Effector memory CD8-positive, alpha-beta T cell (primary cell): ENCODE measurements at regions not wholly inside any gene's neighbourhood (a gene's known extent, or its start where the extent isn't known, plus 50 kb on each side); places are given as distances from the start of the nearest gene placed in this dataset.

Experiments
- ATAC-seq: fragments of 150-1000 bp; cut with Tn5 transposase; replicated peaks from 2 replicates; pipeline ENCODE4 v1.10.0; 2021; ENCODE audit warnings: mild to moderate bottlenecking, moderate library complexity
- DNase-seq, 3 experiments: peaks; one replicate each; pipeline ENCODE4 v3.0.0; 2021
- H3K27ac Mint-ChIP-seq, 2 donors: one replicate each; pipeline ENCODE4 v1.8.0; 2022; ENCODE audit warnings: mild to moderate bottlenecking in 2 of 2, mixed read lengths in 2 of 2, moderate library complexity in 2 of 2
- H3K27me3 Mint-ChIP-seq, 2 donors: one replicate each; pipeline ENCODE4 v1.8.0; 2022; ENCODE audit warnings: mixed read lengths in 2 of 2
- H3K36me3 Mint-ChIP-seq: one replicate; pipeline ENCODE4 v1.8.0; 2022; ENCODE audit warnings: mild to moderate bottlenecking, moderate library complexity, mixed read lengths; ENCODE audit not compliant: insufficient read depth
- H3K4me1 Mint-ChIP-seq, 2 donors: one replicate each; pipeline ENCODE4 v1.8.0; 2022; ENCODE audit warnings: low read depth in 2 of 2, mixed read lengths in 2 of 2
- H3K4me3 Mint-ChIP-seq, 2 donors: one replicate each; pipeline ENCODE4 v1.8.0; 2022; ENCODE audit warnings: mild to moderate bottlenecking in 2 of 2, mixed read lengths in 2 of 2, moderate library complexity in 2 of 2
- H3K9me3 Mint-ChIP-seq, 2 donors: one replicate each; pipeline ENCODE4 v1.8.0; 2022; ENCODE audit warnings: mixed read lengths in 2 of 2

DNA sequence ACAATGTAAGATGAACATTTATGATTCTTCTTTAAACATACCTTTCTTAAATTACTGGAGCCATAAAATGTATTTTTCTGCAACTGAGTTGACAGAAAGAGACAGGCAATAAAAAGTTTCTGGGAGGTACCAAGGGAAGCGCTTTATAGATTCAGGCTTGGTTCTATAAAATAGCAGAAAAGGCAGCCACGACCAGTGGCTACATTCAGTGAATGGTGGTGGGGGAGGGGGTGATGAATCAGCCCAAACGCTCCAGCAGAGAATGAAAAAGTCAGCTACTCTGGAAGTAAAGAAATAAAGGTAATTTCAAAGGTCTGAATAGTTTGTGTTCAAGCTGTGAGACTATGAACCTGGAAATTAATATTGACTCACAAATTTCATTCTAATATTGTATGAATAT is 456.1 kb downstream of the KCTD8 start:
- no peak for DNase-seq
- no peaks in the 10 kb centered on the region for H3K9me3 Mint-ChIP-seq
- H3K4me1 Mint-ChIP-seq: no peaks in the 10 kb centered on the region
- no peak for ATAC-seq
- no peaks in the 10 kb centered on the region for H3K36me3 Mint-ChIP-seq
- H3K4me3 Mint-ChIP-seq: no peak overlapping the region
- no peaks in the 10 kb centered on the region for H3K27me3 Mint-ChIP-seq
- no peak overlapping the region for H3K27ac Mint-ChIP-seq

DNA sequence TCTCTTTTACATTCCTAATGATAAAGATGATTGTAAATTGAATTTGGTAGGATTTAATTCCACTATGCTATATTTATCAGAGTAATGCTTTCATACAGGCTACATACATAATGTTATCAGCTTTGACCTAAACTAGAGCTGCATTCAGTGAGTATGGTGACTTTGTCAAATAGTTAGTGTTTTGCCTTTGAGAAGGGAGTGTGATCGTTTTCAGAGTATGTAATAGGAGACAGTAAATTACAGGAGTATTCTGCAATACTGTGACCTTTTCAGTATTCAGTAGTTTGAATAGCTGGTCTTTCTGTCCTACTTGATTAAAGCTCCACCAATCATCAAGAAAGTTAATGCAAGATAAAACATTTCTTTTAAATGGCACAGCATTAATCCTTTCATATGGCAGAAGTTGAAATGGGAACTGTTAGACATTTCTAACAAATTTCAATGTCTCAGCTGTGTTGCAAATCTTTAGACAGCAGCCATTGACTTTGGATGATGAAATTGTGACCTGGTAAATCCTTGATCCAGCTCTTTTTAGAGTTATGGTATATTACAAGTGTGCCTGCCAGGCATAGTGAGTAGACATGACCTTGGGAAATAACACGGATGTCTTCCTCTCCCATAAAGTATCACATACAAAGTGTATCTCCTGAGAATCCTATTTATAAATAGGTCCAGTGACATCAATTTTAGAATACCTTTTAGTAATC is 455.3 kb downstream of the KCTD8 start:
- no peaks in the 10 kb centered on the region for H3K36me3 Mint-ChIP-seq
- no peaks in the 10 kb centered on the region for H3K4me1 Mint-ChIP-seq
- no peaks in the 10 kb centered on the region for H3K9me3 Mint-ChIP-seq
- no peak overlapping the region for H3K4me3 Mint-ChIP-seq
- DNase-seq (no peak), ATAC-seq (no peak)
- no peaks in the 10 kb centered on the region for H3K27me3 Mint-ChIP-seq
- no peak overlapping the region for H3K27ac Mint-ChIP-seq

DNA sequence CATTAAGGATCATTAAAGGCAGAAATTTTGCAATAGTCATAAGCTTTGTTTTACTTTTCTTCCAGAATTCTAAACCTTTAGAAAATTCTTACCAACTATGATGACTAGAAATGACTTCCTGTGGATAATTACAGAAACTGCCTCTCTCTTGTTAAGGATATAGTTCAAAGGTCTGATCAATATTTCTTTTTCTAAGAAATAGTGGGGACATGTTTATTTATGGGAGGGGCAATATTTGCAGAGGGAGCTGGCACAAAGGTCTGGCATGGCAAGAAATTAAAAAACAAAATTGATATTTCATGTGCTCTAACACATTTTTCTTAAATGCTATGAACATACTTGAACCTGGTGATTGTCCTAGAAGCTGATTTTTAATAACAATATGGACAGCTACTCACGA is 448.9 kb downstream of the KCTD8 start:
- no peak overlapping the region for H3K4me3 Mint-ChIP-seq
- no peaks in the 10 kb centered on the region for H3K27me3 Mint-ChIP-seq
- DNase-seq (no peak), ATAC-seq (no peak)
- no peaks in the 10 kb centered on the region for H3K4me1 Mint-ChIP-seq
- no peaks in the 10 kb centered on the region for H3K36me3 Mint-ChIP-seq
- H3K9me3 Mint-ChIP-seq: no peaks in the 10 kb centered on the region
- H3K27ac Mint-ChIP-seq: no peak overlapping the region

DNA sequence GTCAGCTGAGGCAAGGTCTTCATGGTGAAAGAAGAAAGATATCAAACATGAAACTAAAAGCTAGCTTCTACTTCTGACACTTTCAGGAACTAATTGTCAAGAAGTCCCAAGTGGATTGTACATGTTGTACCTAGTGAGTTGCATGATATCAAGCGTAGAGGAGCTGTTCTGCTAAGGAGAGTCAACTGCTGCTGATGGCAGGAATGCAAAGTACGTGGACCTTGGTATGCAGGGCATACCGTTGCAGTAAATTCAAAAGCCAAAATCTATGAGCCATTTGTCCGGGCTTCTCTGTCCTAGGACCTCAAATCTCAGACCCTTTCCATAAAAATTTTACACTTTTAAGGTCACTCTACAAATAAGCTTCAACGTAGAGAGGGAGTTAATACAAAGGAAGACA is 446.2 kb downstream of the KCTD8 start:
- H3K27me3 Mint-ChIP-seq: no peaks in the 10 kb centered on the region
- no peak overlapping the region for H3K4me3 Mint-ChIP-seq
- ATAC-seq: no peak
- no peak overlapping the region for H3K27ac Mint-ChIP-seq
- no peak for DNase-seq
- H3K4me1 Mint-ChIP-seq: no peaks in the 10 kb centered on the region
- no peaks in the 10 kb centered on the region for H3K9me3 Mint-ChIP-seq
- H3K36me3 Mint-ChIP-seq: no peaks in the 10 kb centered on the region

DNA sequence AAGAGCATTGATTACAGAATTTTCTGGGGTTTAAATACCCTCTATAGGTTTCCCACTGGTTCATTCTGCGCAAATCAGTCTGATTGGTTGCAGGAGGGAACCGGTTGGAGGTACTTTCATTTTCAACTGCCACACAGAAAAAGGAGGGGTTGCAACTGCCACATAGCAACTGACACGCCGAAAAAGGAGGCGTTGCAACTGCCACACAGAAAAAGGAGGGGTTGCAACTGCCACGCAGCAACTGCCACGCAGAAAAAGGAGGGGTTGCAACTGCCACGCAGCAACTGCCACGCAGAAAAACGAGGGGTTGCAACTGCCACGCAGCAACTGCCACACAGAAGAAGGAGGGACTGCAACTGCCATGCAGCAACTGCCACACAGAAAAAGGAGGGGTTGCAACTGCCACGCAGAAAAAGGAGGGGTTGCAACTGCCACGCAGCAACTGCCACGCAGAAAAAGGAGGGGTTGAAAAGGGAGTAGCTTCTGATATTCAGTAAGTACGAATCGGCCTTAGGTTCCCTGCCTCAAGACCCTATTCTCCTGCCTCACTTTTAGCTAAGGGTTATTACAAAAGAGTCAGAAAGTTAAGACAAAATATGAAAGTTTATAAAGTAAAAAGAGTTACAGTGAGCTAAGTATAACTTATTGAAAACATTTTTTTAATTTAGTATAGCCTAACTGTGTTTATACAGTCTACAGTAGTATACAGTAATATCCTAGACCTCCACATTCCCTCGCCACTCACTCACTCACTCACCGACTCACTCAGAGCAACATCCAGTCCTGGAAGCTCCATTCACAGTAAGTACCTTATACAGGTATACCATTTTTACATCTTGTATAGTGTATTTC is 431.8 kb downstream of the KCTD8 start:
- peaks cover 0 to 21% of the 10 kb centered on the region in 2 donors for H3K9me3 Mint-ChIP-seq
- H3K4me3 Mint-ChIP-seq: no peak overlapping the region
- no peaks in the 10 kb centered on the region for H3K4me1 Mint-ChIP-seq
- DNase-seq (no peak), ATAC-seq (no peak)
- H3K36me3 Mint-ChIP-seq: no peaks in the 10 kb centered on the region
- no peak overlapping the region for H3K27ac Mint-ChIP-seq
- H3K27me3 Mint-ChIP-seq: no peaks in the 10 kb centered on the region

DNA sequence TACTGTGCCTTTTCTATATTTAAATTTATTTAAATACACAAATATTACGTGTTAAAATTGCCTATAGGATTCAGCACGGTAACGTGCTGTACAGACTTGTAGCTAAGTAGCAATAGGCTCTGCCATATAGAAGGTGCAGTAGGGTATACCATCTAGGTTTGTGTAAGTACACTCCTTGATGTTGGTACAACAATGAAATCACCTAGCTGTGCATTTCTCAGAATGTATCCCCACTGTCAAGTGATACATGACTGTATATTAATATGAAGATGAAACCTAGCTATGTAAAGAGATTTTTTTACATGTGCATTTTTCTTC is 431.2 kb downstream of the KCTD8 start:
- no peak for DNase-seq
- Mint-ChIP-seq H3K27me3 (no peaks in the 10 kb centered on the region), H3K27ac (no peak overlapping the region), H3K9me3 (peaks cover 0 to 21% of the 10 kb centered on the region in 2 donors), H3K4me1 (no peaks in the 10 kb centered on the region), H3K4me3 (no peak overlapping the region), H3K36me3 (no peaks in the 10 kb centered on the region)
- ATAC-seq: no peak

DNA sequence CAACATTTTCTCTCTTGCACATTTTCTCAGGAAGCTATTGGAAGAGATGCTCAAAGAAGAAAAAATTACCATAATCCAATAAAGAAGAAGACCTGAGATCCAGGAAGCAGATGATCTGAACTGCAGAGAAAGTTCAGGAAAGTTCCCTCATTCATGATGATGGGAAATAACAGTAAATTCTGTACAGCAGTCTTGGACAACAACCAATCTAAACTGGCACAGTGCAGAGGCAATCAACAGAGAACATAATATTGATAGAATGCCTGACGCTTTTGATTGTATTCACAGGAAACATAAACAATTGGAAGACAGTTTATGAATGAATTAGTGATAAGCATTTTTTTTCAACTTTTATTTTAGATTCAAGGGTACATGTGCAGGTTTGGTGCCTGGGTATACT is 428.9 kb downstream of the KCTD8 start:
- Mint-ChIP-seq H3K27me3 (no peaks in the 10 kb centered on the region), H3K4me3 (no peak overlapping the region), H3K27ac (no peak overlapping the region), H3K4me1 (no peaks in the 10 kb centered on the region), H3K36me3 (no peaks in the 10 kb centered on the region), H3K9me3 (peaks cover 4 to 12% of the 10 kb centered on the region in 2 donors)
- no peak for DNase-seq
- ATAC-seq: no peak

DNA sequence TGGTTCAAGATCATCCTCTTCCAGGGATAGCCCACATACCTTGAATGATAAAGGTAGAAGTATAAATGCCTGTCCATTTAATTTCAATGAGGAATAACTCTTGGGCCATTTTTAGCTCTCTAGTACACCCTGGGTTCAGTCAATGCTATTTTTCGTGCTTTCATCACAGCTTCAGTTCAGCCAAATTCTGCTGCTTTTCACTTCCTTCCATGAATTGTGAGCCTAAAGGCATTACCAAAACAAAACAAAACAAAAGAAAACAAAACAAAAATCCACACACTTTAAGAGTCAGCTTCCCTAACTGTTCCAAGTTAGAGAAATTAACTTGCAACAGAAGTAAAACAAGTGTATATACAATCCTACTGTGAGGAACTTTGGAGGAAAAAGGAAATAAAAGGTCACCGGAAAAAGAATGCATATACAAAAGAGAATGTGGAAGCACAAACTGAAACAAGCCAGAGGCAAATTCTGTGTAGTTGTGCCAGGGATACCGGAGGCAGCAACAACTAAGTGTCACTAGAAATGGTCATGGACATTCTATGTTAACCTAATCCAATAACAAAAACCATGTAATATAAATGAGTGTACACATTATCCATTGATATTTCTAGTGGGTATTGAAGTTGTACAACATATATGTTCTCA is 423.1 kb downstream of the KCTD8 start:
- peaks cover 13 to 23% of the 10 kb centered on the region in 2 donors for H3K9me3 Mint-ChIP-seq
- DNase-seq (no peak), ATAC-seq (no peak)
- no peaks in the 10 kb centered on the region for H3K4me1 Mint-ChIP-seq
- H3K27me3 Mint-ChIP-seq: no peaks in the 10 kb centered on the region
- no peak overlapping the region for H3K4me3 Mint-ChIP-seq
- H3K27ac Mint-ChIP-seq: no peak overlapping the region
- no peaks in the 10 kb centered on the region for H3K36me3 Mint-ChIP-seq

DNA sequence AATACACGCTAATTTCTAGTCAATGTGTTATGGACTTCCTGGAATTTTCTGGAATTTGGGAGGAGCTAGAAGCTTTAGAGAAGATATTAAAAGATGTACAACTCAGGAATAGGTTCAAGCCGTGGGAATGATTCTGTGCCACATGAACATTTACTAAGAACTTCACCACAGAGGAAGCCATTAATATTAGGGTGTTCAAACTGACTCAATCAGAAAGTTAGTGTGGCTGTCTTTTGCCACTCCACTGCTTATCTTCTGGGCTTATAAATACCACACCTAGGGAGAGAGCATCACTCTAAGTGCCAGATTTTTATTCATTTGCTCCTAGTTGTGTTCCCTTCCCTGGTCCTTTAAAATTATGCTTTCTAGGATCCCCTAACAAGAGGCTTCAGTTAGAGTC is 409.8 kb downstream of the KCTD8 start:
- DNase-seq (no peak), ATAC-seq (no peak)
- H3K9me3 Mint-ChIP-seq: peaks cover 6 to 26% of the 10 kb centered on the region in 2 donors
- no peaks in the 10 kb centered on the region for H3K36me3 Mint-ChIP-seq
- no peak overlapping the region for H3K4me3 Mint-ChIP-seq
- H3K4me1 Mint-ChIP-seq: no peaks in the 10 kb centered on the region
- no peaks in the 10 kb centered on the region for H3K27me3 Mint-ChIP-seq
- H3K27ac Mint-ChIP-seq: no peak overlapping the region

DNA sequence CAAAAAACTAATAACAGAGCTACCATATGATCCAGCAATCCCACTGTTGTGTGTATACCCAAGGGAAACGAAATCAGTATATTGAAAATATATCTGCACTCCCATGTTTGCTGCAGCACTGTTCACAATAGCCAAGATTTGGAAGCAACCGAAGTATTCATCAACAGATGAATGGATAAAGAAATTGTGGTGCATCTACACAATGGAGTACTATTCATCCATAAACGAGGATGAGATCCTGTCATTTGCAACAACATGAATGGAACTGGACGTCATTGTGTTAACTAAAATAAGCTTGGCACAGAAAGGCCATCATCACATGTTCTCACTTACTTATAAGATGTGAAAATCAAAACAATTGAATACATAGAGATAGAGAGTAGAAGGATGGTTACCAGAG is 402.1 kb downstream of the KCTD8 start:
- H3K4me3 Mint-ChIP-seq: no peak overlapping the region
- no peak for ATAC-seq
- H3K27me3 Mint-ChIP-seq: no peaks in the 10 kb centered on the region
- H3K9me3 Mint-ChIP-seq: peaks cover 5 to 17% of the 10 kb centered on the region in 2 donors
- DNase-seq: no peak
- no peaks in the 10 kb centered on the region for H3K4me1 Mint-ChIP-seq
- no peak overlapping the region for H3K27ac Mint-ChIP-seq
- H3K36me3 Mint-ChIP-seq: no peaks in the 10 kb centered on the region

DNA sequence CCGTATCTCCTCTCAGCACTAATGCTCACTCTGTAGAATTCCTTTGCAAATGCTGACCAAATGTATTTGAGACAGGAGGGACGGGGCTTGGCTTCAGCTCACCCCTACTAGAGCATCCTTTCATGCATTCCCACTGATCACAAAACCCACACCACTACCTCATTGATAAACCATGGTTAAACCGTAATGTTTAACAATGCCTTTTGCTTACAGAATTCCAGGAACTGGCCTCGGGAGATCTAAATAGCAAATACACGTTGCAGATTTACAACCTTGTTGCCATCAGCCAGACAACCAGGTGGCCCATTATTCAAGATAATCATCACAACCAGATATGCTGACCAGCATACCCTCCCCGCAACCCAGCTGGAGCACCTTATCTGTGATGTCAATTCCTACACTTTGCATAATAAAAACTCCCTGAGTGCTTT is 391.9 kb downstream of the KCTD8 start:
- no peaks in the 10 kb centered on the region for H3K36me3 Mint-ChIP-seq
- no peak for DNase-seq
- H3K9me3 Mint-ChIP-seq: peaks cover 6 to 24% of the 10 kb centered on the region in 2 donors
- H3K4me1 Mint-ChIP-seq: no peaks in the 10 kb centered on the region
- ATAC-seq: no peak
- H3K27me3 Mint-ChIP-seq: no peaks in the 10 kb centered on the region
- no peak overlapping the region for H3K27ac Mint-ChIP-seq
- no peak overlapping the region for H3K4me3 Mint-ChIP-seq

DNA sequence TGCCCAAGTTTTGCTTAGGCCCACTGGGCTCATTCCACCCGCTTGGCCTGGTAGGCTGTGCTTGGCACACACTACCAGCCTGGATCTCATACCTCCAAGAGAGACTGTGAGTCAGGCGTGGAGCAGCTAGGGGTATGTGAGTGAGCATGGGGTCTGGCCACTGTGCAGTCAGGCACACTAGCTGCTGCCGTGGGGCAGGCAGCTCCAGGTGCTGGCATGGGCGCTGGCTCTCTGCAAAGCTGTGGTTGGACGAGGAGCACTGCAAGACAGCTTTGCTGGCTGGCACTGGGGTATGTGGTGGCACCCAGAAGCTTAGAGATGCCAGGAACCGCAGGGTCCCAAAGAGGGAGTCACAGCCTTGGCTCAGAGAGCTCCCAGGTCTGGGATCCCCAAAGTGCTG is 377.8 kb downstream of the KCTD8 start:
- peaks cover 0 to 3% of the 10 kb centered on the region in 2 donors for H3K9me3 Mint-ChIP-seq
- no peaks in the 10 kb centered on the region for H3K27me3 Mint-ChIP-seq
- no peak for ATAC-seq
- no peak overlapping the region for H3K27ac Mint-ChIP-seq
- DNase-seq: no peak
- H3K4me1 Mint-ChIP-seq: no peaks in the 10 kb centered on the region
- no peaks in the 10 kb centered on the region for H3K36me3 Mint-ChIP-seq
- H3K4me3 Mint-ChIP-seq: no peak overlapping the region

DNA sequence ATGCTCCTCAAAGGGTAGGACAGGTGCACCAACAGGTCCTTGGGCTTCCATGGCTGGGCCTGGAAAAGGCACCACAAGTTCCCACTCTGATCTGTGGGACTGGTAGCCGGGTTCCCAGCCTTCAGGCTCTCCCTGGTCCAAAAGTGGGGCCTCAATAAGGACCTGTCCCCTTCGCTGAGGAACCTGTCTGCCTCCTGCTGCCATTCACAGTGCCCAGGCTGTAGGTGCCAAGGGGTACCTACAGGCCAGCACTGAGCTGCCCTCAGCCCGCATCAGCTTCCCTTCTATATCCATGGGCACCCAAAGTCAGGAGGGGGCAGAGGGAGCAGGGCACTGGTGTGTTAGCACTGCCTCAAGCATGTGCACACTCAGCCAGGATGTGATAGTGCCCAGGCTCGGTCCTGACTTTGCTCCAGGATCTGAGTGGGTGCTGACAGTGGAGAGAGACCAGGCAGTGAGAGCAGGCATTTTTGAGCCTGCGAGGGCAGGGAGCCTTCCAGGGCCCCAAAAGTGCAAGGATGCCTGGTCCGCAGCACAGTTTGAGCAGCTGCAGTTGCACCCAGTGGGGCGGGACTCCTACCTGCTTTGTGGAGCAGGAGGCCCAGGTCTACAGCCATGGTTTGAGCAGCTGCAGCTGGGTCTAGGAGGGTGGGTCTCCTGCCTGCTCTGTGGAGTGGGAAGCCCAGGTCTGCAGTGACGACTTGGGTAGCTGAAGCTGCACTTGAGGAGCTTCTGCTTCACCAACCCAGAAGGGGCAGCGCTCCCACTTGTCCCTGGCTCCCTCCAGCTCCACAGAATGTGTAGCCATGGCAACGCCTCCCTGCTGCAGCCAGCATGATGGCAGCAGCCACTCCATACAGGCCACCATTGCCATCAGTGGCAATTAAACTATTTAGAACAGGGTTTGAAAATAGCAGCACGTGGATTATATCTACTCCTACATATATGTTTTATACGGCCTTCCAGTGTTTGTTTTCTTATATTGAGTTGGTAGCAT is 376.4 kb downstream of the KCTD8 start:
- H3K36me3 Mint-ChIP-seq: no peaks in the 10 kb centered on the region
- ATAC-seq (no peak), DNase-seq (no peak)
- no peaks in the 10 kb centered on the region for H3K27me3 Mint-ChIP-seq
- H3K9me3 Mint-ChIP-seq: peaks cover 0 to 3% of the 10 kb centered on the region in 2 donors
- H3K4me1 Mint-ChIP-seq: no peaks in the 10 kb centered on the region
- H3K27ac Mint-ChIP-seq: no peak overlapping the region
- no peak overlapping the region for H3K4me3 Mint-ChIP-seq
